ENCODE measurements at regions not wholly inside any gene's neighbourhood (a gene's known extent, or its start where the extent isn't known, plus 50 kb on each side); places are given as distances from the start of the nearest gene placed in this dataset.

DNA sequence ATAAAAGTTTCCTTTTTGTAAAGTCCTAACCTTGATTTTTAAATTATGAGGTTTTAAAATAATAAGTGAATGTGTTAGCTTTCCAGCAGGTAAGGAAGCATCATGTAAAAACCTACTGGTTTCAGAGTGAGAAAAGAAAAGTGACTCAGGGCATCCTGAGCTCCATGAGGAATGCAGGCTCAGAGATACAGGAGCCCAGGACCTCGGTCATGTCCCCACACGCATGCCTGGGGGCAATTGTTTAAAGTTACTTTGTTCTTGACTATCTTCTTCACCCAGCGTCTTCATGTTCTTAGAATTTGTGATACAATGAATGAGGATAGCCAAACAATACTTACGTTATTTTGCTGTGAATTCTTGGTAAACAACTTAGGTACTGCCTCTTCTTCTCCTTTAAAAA lies 117.4 kb upstream of the PLPPR5 start:
- no peak for TF ChIP-seq EZH2phosphoT487 (IDR thresholded peaks at IDR 0.05; ENCODE audit: insufficient read depth, low read depth)
- no peak for TF ChIP-seq EZH2 (IDR thresholded peaks at IDR 0.05; ENCODE audit: insufficient read depth, poor library complexity, severe bottlenecking)

Data from GM23248 (cell line).